ENCODE measurements at regions not wholly inside any gene's neighbourhood (a gene's known extent, or its start where the extent isn't known, plus 50 kb on each side); places are given as distances from the start of the nearest gene placed in this dataset.

DNA sequence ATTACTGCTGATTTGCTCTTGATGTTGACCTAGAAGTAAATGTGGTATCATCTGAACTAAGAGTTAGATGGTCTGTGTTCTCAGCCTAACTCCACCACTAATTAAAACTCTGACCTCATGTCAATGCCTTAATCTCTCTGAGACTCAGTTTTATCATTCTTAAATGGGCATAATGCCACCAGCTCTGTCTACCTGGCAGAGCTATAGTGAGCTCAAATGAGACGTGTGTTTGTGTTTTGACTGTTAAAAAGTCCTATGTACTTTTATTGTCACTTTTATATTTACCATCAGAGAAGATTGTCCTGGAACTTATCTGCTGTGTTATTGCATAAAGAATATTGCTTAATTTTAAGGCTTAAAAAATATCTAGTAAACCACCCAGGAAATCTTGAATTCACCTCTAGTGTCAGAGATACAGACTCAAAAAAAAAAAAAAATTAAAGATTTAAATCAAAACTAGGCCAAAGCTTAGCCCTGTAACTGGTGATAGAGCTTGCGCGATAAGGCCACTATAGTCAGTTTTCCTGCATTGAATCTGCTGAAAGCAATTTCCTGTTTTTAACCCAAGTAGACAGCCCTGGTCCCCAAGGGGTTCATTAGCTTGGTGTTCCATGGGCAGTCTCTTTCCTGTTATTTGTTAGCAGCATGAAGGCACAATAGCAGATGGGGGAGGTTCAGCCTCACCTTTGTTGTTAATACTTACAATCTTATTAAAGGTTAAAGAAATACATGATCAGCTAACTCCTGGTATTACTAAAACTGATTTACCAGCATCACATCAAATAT lies 261.8 kb downstream of the ATP23 start:
- no peak for DNase-seq

GRCh38 chr12:58204071-58204470 lies 262.7 kb downstream of the ATP23 start:
- no peak for DNase-seq

- no peak for DNase-seq
Measured at GRCh38 chr12:58206876-58207275, 265.5 kb downstream of the ATP23 start.

DNA sequence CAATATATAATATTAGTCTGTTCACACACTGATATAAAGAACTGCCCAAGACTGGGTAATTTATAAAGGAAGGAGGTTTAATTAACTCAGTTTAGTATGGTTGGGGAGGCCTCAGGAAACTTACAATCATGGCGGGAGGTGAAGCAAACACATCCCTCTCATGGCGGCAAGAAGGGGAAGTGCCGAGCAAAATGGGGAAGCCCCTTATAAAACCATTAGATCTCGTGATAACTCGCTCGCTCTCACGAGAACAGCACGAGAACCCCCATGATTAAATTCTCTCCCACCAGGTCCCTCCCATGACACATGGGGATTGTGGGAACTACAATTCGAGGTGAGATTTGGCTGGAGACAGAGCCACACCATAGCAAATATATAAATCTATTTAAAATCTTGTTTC lies 269.8 kb downstream of the ATP23 start:
- DNase-seq = no peak

- no peak for DNase-seq
Measured at GRCh38 chr12:58217130-58217529, 275.8 kb downstream of the ATP23 start.

- no peak for DNase-seq
Measured at GRCh38 chr12:58224536-58225105, 283.3 kb downstream of the ATP23 start.

- DNase-seq = no peak
Measured at GRCh38 chr12:58225203-58225877, 284.0 kb downstream of the ATP23 start.

- DNase-seq = no peak
Measured at GRCh38 chr12:58233886-58234285, 292.5 kb downstream of the ATP23 start.

GRCh38 chr12:58238411-58238810 lies 297.0 kb downstream of the ATP23 start:
- no peak for DNase-seq

DNA sequence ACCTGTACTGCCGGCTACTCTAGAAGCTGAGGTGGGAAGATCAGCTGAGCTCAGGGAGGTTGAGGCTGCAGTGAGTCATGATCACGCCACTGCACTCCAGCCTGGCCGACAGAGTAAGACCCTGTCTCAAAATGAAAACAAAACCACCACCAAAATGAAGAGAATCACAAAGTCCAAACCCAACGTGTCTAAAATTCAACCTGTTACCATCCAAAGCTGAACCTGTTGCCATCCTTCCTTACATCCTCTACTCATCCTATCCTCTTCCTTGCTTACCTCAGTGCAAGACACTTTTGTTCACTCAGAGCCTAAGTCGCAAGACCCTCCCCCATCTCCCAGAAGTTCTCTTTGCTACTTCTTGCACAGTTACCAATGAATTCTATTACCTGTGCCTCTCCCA lies 299.7 kb downstream of the ATP23 start:
- no peak for DNase-seq

- DNase-seq = no peak
Measured at GRCh38 chr12:58242796-58243630, 301.6 kb downstream of the ATP23 start.

- no peak for DNase-seq
Measured at GRCh38 chr12:58247633-58248032, 306.3 kb downstream of the ATP23 start.

- no peak for DNase-seq
Measured at GRCh38 chr12:58248599-58248998, 307.2 kb downstream of the ATP23 start.

GRCh38 chr12:58249610-58250009 lies 308.2 kb downstream of the ATP23 start:
- DNase-seq = no peak

GRCh38 chr12:58250077-58250476 lies 308.7 kb downstream of the ATP23 start:
- no peak for DNase-seq

DNA sequence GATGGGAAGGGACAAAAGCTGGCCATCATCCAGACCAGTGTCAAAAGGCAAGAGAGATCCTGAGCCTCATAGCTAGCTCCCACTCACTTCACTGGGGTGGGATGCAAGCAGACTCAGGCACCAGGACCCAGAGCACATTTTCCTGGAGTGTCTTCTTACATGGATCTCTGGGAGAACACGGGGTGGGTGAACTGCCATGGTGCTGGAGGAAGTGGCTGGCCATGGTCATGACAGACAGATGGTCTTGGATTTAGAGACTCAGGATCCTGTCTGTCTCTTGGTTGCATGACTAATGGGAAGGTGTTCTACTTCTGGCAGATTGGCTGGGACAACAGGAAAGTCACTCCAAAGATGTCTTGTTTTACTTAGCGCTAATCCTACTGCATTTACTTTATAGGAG lies 311.5 kb downstream of the ATP23 start:
- DNase-seq = no peak

DNA sequence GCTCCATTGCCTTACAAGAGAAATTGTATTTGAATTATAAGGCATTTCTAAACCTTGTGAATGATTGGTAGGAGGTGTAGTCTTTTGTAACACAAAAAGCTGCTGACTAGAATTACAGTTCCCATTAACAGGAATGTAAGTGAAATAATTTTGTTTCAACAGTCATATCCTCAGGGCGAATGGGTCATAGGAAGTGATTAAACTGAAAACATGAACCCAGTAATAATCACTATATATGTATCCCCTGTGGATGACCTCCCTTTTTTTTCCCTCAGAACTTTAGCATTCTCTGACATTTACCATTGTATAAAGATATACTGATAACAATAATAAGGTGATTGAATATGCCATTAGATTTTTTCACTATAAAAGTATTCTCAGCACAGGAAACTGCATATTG lies 312.3 kb downstream of the ATP23 start:
- no peak for DNase-seq

DNA sequence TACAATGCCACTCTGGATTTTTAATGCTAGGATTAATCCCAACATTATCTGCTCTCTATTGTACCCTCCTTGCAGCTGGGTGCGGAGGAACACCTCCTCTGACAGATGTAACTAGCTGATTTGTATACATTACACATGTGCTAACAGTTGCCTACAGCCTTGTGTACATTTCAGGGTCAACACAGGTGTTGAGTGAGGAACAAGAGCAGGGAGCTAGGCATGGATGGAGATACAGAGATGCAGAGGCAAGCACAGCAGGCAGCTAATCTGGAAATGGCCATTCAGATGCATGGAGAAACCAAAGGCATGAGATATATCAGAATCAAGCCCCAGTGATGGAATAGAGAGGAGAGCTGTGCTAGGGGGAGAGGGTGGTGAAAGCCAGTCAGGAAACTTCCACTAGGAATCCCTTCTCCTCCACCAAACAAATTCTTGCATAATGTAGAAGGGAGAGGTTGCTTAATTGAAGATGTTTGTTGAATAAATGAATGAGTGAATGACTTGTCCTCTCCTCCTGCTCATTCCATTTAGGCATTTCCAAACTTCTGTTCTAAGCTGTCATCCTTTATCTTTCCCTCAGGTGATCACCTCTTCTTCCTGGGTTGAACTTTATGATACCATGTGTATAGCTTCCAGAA lies 313.2 kb downstream of the ATP23 start:
- DNase-seq = no peak

- DNase-seq = no peak
Measured at GRCh38 chr12:58262796-58263195, 321.4 kb downstream of the ATP23 start.

- no peak for DNase-seq
Measured at GRCh38 chr12:58263816-58264215, 322.4 kb downstream of the ATP23 start.

GRCh38 chr12:58268069-58268468 lies 326.7 kb downstream of the ATP23 start:
- no peak for DNase-seq

DNA sequence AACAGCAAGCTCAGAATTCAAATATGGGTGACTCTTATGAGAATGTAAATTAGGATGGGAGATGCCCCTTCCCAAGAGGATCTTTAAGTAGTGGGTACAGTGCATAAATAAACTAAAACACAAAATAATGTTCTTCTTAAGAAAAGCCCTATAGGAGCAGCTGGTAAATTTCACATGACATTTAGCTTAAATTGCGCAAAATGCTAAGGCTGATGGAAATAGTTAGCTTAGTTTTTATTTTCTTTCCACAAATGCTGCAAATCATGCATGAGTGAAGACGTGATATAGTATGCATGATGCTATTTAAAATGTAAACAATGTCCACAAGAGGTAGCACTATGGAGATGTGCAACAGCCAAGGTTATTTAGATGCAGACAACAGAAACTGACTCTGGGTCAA lies 328.1 kb downstream of the ATP23 start:
- no peak for DNase-seq
